ENCODE measurements at regions not wholly inside any gene's neighbourhood (a gene's known extent, or its start where the extent isn't known, plus 50 kb on each side); places are given as distances from the start of the nearest gene placed in this dataset.

- no peaks in the 10 kb centered on the region for H4K20me1 ChIP-seq (ENCODE audit: control insufficient read depth, insufficient read depth)
- peak; percentile 57; the same call in 2 of the 3 replicates for ATAC-seq
Observed at GRCh38 chr12:47382305-47382704, 302.5 kb upstream of the AMIGO2 start.

More at GRCh38 chr12:47382305-47382704, 302.5 kb upstream of the AMIGO2 start:
- no TSS peak for BruUV-seq (replicated peaks)
- H3K27me3 ChIP-seq (replicated peaks in 1 of 2; ENCODE audit: control insufficient read depth in 2 of 2, insufficient read depth in 2 of 2, low read length in 1 of 2) = no peaks in the 10 kb centered on the region
- ChIA-PET RAD21 (ENCODE audit: unreplicated experiment) (no interaction called here), SMC1A (ENCODE audit: uncharacterized antibody, unreplicated experiment) (interaction anchor here (0.7 to 1.0 kb wide), 2 partner anchors 9 to 138 kb away, joined by 3 read pairs; no protein-coding TSS in a partner anchor), CTCF (interaction anchor here (1.1 kb wide), 1 partner anchor 350 kb away, joined by 4 read pairs; no protein-coding TSS in a partner anchor), POLR2A (no interaction called here)
- H3K36me3 ChIP-seq (ENCODE audit: control insufficient read depth in 2 of 2, insufficient read depth in 2 of 2, low read length in 1 of 2) = no peaks in the 10 kb centered on the region
- no peaks in the 10 kb centered on the region for H3K9me3 ChIP-seq (replicated peaks; ENCODE audit: control insufficient read depth, insufficient read depth, low read length)
- WGBS (ENCODE audit: insufficient coverage, insufficient replicate concordance, low lambda C conversion rate, missing lambda C conversion rate) = 0% methylated on average over 1 of the region's 1 CpG
- no peak for DNase-seq (ENCODE audit: low read depth, low spot score)
- no peak overlapping the region for H3K9ac ChIP-seq (ENCODE audit: control insufficient read depth, insufficient read depth, low read length)
- no peak overlapping the region for H2AFZ ChIP-seq (ENCODE audit: control insufficient read depth, low read depth, low read length)
- H3K4me2 ChIP-seq (ENCODE audit: control insufficient read depth, insufficient read depth) = no peak overlapping the region
- intact Hi-C loops (cut with micrococcal nuclease; ENCODE audit: unreplicated experiment) (no loop called here), in situ Hi-C loops (cut with MboI) (no loop called here)
- H3K79me2 ChIP-seq (ENCODE audit: control insufficient read depth, insufficient read depth, low read length) = no peaks in the 10 kb centered on the region
- H3K4me3 ChIP-seq = no peak overlapping the region
- TF ChIP-seq JUNB (IDR thresholded peaks at IDR 0.05) = no peak
- TF ChIP-seq E2F4 (IDR thresholded peaks at IDR 0.05; ENCODE audit: low read depth, low read length) = no peak
- peak in 1 of 3 experiments; percentile 8; a peak in 1 of 6 replicates for TF ChIP-seq CTCF (IDR thresholded peaks at IDR 0.05 in 2 of 3, conservative IDR thresholded peaks at IDR 0.05 in 1 of 3; ENCODE audit: control insufficient read depth in 2 of 3, extremely low read depth in 1 of 3, insufficient read depth in 1 of 3, low read depth in 3 of 3, low read length in 3 of 3)
- TF ChIP-seq TCF3 (IDR thresholded peaks at IDR 0.05; ENCODE audit: borderline replicate concordance, insufficient read depth, low read depth, low read length) = no peak
- H3K4me1 ChIP-seq (ENCODE audit: control insufficient read depth, insufficient read depth, low read length) = no peaks in the 10 kb centered on the region
- H3K27ac ChIP-seq (ENCODE audit: control insufficient read depth, insufficient read depth) = no peak overlapping the region
- no peak for FAIRE-seq

All from GM12878 (cell line).